SK-N-DZ (cell line): ENCODE measurements at regions not wholly inside any gene's neighbourhood (a gene's known extent, or its start where the extent isn't known, plus 50 kb on each side); places are given as distances from the start of the nearest gene placed in this dataset.
"Not testable (repeated sequence)": the region's sequence is repeated elsewhere in the genome, so short reads cannot be mapped to it uniquely, and the experiment has no call there.

Experiments
- DNase-seq: peaks from one replicate; pipeline ENCODE4 v3.0.0-alpha.2; 2015; ENCODE audit warnings: low spot score

GRCh38 chr17:53633856-53634255, 188.9 kb upstream of the KIF2B start:
- no peak for DNase-seq

DNA sequence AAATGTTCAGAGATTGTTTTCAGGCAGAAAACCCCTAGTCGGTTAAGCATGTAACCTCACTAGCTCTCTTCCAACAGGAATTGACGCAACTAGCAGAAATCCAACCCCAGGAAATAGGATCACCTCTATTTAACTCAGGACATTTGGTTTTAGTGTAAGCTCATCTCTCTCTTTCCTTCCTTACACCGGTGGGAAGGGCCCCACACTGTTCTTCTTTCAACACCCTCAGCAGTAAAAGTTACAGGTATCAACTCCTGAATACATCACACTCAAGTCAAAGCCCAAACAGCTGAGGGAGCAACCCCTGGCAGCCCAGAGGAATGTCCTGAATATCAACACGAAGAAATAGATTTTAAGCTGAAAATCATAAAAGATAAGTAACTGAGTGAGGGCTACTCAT, 191.2 kb upstream of the KIF2B start:
- DNase-seq: no peak

DNA sequence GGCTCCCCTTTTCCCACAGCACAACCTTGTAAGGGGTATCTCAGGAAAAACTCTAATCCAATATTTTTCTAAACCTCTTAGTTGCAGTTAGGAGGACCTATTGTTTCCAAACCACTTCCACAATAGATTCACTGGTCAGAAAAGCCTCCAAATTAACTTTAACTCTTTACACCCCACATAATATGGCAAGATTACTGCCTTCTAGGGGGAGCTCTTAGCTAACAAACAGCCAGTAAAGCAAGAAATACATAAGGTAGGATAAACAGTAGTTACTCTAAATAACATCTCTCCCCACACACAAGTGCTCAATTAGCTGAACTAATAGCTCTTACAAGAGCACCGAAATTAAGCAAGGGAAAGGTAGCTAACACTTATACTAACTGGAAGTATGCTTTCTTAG, 192.1 kb upstream of the KIF2B start:
- DNase-seq: no peak

DNA sequence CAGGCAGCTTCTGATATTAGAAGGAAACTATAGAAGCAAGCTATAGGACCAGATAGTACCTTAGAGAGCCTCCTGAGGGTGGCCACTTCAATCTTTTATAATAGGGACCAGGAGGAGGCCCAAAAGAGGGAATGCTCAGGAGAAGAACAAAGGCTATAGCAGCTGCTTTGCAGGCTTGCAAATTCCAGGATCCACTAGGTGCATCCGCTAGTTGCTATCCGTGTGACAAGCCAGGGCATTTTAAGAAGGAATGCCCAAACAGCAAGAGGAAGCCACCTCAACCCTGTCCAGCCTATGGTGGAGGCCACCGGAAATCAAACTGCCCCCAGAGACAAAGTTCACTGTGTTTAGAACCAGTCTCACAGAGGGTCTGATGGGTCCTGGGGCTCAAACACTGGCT, 192.6 kb upstream of the KIF2B start:
- no peak for DNase-seq

DNA sequence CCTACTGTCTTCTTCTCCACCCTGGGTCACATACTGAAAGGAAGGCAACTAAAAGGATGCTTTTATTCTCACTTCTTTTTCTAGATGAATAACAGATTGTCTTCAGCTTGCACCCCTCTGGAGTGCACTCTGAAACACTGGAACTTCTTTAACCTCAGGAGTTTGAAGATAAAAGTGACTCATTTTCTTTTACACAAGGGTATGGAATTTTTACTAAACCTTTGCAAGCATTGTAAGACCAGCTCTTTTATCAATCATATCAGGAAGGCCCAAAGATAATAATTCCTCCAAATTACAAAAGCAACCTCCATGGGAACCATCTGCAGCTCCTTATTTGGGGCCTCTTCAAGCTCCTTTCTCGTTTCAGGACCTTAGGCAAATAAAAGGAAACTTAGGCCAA, 193.5 kb upstream of the KIF2B start:
- no peak for DNase-seq

- DNase-seq: no peak
Measured at GRCh38 chr17:53628011-53628410, 194.7 kb upstream of the KIF2B start.

GRCh38 chr17:53627511-53627910, 195.2 kb upstream of the KIF2B start:
- DNase-seq: no peak

DNA sequence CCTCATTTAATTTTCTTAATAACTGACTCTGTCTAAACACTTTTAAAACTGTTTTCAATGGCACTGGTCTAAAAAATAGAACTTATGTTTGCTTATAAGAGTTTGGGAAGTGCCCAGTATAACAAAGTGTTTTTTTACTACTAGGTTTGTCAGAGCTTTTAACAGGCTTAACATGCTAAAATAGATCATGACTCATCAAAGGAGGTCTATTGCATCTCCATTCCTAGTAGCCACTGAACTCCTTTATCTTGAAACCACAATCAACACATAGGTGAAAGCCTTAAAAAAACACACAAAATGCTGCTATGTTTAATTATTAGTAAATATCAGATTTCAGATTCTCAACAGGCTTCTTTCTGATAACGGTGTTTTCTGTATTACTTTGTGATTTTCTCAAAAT, 196.4 kb upstream of the KIF2B start:
- DNase-seq: no peak

- no peak for DNase-seq
Measured at GRCh38 chr17:53619025-53619424, 203.7 kb upstream of the KIF2B start.

- DNase-seq: not testable (repeated sequence)
Measured at GRCh38 chr17:53608208-53608607, 214.5 kb upstream of the KIF2B start.

DNA sequence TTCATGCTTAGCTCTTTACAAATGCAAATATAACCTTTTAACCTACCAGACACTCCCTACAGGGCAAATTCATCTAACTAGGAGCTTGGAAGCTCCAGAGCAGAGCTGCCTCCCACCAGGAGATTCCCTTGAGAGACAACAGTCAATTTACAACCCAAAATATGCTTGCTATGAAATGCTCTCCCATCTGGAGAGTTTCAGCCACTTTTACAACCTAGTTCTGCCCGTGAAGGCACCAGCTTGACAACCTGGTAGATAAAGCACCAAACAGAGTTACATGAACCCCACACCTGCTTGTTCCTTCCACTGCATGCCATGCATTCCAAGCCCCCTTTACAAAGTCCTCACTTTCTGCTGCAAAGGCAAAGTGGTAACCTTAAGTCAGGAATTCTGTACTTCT, 215.3 kb upstream of the KIF2B start:
- DNase-seq: no peak

GRCh38 chr17:53588317-53588716, 234.4 kb upstream of the KIF2B start:
- DNase-seq: no peak

DNA sequence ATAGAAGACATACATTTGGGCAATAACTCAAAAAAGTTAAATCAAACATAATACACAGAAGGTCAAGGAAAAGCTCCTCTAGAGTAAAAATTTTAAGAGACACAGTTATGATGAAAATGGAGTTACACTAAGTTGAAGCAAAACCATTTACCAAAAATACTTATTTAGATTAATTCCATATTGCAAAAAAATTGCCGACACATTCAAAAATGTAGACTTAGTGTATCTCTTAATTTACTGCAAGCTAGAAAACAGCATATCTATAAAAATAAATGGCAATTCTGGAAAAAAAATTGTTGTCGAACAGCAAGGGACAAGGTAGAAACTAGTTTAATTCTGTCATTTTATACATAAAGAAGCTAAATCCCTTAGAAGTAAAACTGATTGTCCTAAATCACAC, 248.7 kb upstream of the KIF2B start:
- no peak for DNase-seq

DNA sequence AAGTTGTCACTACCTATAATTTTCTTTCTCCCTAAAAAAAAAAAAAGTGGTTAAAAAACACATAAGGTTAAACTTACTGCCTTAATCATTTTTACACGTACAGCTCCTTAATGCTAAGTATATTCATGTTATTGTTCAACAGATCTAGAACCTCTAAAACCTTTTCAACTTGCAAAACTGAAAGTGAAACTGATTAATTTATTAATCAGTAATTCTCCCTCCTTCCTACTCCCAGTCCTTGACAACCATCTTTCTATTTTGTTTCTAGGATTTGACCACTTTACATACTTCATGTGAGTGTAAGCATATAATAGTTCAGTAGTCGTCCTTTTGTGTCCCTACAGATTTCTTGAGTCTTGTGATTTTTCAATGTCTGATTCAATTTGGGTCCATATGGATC, 251.4 kb upstream of the KIF2B start:
- no peak for DNase-seq

DNA sequence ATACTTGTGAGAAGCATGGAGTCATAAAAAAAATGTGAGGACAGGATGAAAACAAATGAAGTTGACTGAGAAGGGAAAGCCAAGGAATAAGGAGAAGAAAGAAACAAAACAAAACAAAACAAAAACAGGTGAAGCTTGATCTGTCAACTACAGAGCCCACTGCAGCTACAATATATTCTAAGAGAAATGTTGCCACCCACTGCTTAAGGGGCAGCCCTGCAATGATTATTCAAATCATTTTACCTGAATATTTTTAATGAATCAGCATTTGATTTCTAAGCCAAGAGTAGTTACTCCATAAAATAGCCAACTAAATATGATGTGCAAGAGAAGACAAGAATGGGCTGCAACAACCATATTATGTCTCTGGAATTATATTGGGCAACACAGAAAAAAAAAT, 252.0 kb upstream of the KIF2B start:
- DNase-seq: no peak

DNA sequence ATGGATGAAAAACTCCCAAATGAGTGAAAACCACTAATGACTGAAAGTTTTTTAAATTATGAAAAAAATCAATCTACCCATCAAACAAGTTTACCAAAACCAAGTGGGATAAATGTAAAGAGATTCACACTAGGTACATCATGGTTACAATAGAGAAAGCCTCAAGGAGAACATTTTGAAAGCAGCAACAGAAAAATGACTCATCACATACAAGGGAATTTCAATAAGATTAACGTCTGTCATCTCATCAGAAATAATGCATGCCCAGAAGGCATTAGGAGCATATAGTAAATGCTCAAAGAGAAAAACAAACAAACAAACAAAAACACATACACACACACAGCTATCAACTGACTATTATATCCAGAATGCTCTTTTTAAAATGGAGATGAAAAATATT, 261.8 kb upstream of the KIF2B start:
- no peak for DNase-seq

DNA sequence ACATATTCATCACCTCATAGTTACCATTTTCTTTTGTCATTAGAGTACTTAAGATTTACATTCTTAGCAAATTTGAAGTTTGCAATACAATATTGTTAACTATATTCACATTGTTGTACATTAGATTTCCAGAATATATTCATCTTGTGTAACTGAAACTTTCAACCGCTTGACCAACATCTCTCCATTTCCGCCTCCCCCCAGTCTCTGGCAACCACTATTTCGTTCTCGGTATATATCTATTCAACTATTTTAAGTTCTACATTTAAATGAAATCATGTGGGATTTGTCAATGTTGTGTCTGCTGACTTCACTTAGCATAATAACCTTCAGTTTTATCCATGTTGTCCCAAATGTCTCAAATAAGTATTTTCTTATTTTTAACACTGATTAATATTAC, 274.5 kb upstream of the KIF2B start:
- DNase-seq: no peak

GRCh38 chr17:53543472-53543871, 279.3 kb upstream of the KIF2B start:
- DNase-seq: peak; percentile 51

DNA sequence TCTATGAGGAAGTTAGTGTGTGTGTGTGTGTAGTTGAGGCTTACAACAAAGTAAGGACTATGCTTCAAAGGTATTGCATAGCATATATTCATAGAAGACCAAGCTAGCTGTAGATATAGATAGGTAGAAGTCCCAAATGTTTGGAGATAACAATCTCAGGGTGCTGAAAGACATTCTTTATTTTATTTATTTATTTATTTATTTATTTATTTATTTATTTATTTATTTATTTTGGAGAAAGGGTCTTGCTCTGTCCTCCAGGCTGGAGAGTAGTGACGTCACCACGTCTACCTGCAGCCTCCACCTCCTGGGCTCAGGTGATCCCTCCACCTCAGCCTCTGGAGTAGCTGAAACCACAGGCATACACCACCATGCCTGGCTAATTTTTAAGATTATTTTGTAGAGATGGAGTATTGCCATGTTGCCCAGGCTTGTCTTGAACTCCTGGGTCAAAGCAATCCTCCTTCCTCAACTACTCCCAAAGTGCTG, 284.6 kb upstream of the KIF2B start:
- no peak for DNase-seq

DNA sequence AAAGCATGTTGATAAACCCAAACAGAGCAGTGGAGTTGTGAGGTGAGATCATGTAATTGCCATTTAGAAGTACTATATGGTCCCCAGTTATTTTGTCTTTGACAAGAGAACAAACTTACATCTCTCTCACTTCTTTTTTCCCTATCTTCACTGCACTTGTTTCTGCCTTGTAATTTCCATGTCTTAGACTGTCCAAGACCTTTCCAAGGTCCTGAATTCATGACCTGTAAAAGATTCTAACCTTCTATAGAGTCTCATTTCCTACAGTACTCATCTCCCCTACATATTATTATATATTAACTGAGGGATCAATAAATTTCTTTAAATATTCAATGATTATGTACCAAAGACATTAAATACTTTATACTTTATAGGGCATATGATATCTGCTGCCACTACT, 295.3 kb upstream of the KIF2B start:
- DNase-seq: no peak

DNA sequence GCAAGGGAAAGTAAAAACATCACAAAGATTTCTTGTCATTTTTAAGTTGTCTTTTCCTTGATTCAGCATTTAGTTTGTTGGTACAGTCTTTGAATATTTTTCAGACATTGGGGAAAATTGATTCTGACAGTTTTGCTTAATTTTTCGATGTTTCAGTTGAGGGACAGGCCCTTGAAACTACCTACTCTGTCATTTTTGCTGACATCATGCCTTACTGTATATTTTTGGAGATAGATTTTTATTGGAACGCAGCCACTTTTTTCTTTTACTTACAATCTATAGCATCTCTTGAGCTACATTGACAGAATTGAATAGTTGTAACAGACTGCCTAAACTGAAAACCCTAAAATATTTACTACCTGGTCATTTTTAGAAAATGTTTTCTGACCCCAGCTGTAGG, 297.1 kb upstream of the KIF2B start:
- DNase-seq: no peak

GRCh38 chr17:53516636-53517035, 306.1 kb upstream of the KIF2B start:
- DNase-seq: peak; percentile 24

DNA sequence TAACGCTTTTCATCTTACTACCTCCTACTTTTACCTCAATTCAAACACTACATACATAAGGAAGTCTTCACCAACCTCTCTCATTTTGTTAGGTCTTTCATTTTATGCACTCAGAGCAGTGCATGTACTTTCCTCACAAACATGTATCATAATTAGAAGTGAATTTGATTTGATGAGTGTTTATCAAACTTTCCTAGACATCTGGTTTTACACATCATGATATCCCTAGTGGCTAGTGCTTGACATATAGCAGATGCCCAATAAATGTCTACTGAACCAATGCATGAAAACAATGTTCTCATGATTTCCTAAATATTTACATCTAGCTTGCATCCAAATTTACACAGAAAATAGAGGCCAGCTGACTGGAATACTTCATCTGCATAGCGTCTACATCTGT, 323.4 kb upstream of the KIF2B start:
- DNase-seq: peak; percentile 96

GRCh38 chr17:53496356-53496755, 326.4 kb upstream of the KIF2B start:
- DNase-seq: no peak

DNA sequence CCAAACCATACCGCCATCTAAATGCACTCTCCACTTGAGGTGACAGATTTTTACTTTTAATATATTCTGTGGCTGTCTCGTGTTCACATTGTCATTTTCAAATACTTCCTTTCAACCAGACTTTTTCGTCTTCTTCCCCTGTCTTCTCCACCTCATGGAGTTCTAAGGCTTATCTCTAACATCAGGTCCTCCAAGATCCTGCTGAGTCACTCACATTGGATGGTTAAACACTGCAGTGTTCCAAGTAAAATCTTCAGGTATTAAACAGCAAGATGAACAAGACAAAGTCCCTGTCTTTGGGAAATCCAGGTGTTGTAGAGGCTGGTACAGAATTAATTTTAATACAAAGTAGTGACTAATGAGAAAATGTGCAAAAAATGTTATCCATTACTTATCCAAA, 330.2 kb upstream of the KIF2B start:
- no peak for DNase-seq
